ENCODE measurements at regions not wholly inside any gene's neighbourhood (a gene's known extent, or its start where the extent isn't known, plus 50 kb on each side); places are given as distances from the start of the nearest gene placed in this dataset.

DNA sequence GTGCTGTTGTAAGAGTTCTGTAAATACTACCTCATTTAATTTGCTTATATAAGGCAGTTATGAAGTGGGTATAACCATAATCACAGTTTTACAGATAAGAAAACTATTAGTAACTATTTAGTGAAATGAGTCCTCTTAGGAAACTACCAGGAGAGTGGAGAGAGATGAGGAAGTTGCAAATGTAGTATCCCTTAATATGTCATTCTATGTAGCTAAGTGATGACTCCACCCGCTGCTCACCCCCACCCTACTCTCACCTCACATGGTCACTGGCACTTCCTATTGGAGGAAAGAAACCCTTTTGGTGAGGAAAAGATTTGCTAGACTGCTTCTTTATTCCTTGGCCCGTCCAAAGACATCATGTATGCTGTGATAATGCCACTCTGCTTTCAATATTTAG is 241.8 kb upstream of the SLC24A2 start:
- TF ChIP-seq CTCF (IDR thresholded peaks at IDR 0.05 in 4 of 5, conservative IDR thresholded peaks at IDR 0.05 in 1 of 5): no peak
- TF ChIP-seq POLR2A (IDR thresholded peaks at IDR 0.05): no peak
